T-helper 2 cell treated with Interferon-gamma antibody and Interleukin-4, amounts not matched to agents 5 μg/mL and 100 μg/mL, for 36 hours (primary cell): ENCODE measurements at regions not wholly inside any gene's neighbourhood (a gene's known extent, or its start where the extent isn't known, plus 50 kb on each side); places are given as distances from the start of the nearest gene placed in this dataset.
"Not testable (repeated sequence)": the region's sequence is repeated elsewhere in the genome, so short reads cannot be mapped to it uniquely, and the experiment has no call there.

Experiments used
- DNase-seq: peaks from one replicate; pipeline ENCODE4 v3.0.0; 2021; ENCODE audit warnings: low spot score
- H3K27ac Mint-ChIP-seq: one replicate; pipeline ENCODE4 v1.8.0; 2021; ENCODE audit warnings: mild to moderate bottlenecking, mixed read lengths
- H3K27me3 Mint-ChIP-seq: one replicate; pipeline ENCODE4 v1.8.0; 2021; ENCODE audit warnings: low read depth, mixed read lengths
- H3K36me3 Mint-ChIP-seq: one replicate; pipeline ENCODE4 v1.8.0; 2021; ENCODE audit warnings: low read depth, mixed read lengths
- H3K4me1 Mint-ChIP-seq: one replicate; pipeline ENCODE4 v1.8.0; 2021; ENCODE audit warnings: low read depth, mixed read lengths
- H3K4me3 Mint-ChIP-seq: one replicate; pipeline ENCODE4 v1.8.0; 2022; ENCODE audit warnings: mild to moderate bottlenecking, moderate library complexity, mixed read lengths
- H3K9me3 Mint-ChIP-seq: one replicate; pipeline ENCODE4 v1.8.0; 2021; ENCODE audit warnings: mixed read lengths

GRCh38 chrX:106493210-106493816, 118.5 kb upstream of the RADX start:
- not testable (repeated sequence) for DNase-seq, H3K4me1 Mint-ChIP-seq, H3K36me3 Mint-ChIP-seq, H3K27ac Mint-ChIP-seq, H3K27me3 Mint-ChIP-seq, H3K4me3 Mint-ChIP-seq, H3K9me3 Mint-ChIP-seq

- H3K9me3 Mint-ChIP-seq: peaks cover 6% of the 10 kb centered on the region
These were observed 112.3 kb upstream of the RADX start for GRCh38 chrX:106499473-106499872.

GRCh38 chrX:106510713-106511403, 100.9 kb upstream of the RADX start:
- H3K27ac Mint-ChIP-seq: no peak overlapping the region
- no peaks in the 10 kb centered on the region for H3K36me3 Mint-ChIP-seq
- no peaks in the 10 kb centered on the region for H3K9me3 Mint-ChIP-seq
- no peak overlapping the region for H3K4me3 Mint-ChIP-seq
- peaks cover 3% of the 10 kb centered on the region for H3K4me1 Mint-ChIP-seq
- no peak for DNase-seq
- H3K27me3 Mint-ChIP-seq: no peaks in the 10 kb centered on the region

More at GRCh38 chrX:106499473-106499872, 112.3 kb upstream of the RADX start:
- H3K4me3 Mint-ChIP-seq: no peak overlapping the region
- H3K4me1 Mint-ChIP-seq: peaks cover 4% of the 10 kb centered on the region
- no peaks in the 10 kb centered on the region for H3K27me3 Mint-ChIP-seq
- peaks cover 5% of the 10 kb centered on the region for H3K36me3 Mint-ChIP-seq
- no peak overlapping the region for H3K27ac Mint-ChIP-seq
- no peak for DNase-seq
